CD14-positive monocyte (primary cell): ENCODE measurements at regions not wholly inside any gene's neighbourhood (a gene's known extent, or its start where the extent isn't known, plus 50 kb on each side); places are given as distances from the start of the nearest gene placed in this dataset.

ENCODE experiments used
- DNase-seq, 3 donors: peaks; one replicate each; pipeline ENCODE4 v3.0.0-alpha.2; 2011 to 2022
- H2AFZ ChIP-seq: 2 replicates; pipeline ENCODE4 v1.6.0; 2012; ENCODE audit warnings: mild to moderate bottlenecking, low read depth, low read length, inconsistent platforms; ENCODE audit not compliant: insufficient read depth, poor library complexity, severe bottlenecking
- H3K27ac ChIP-seq, 2 donors: 1 replicate in 1 of 2; 2 replicates in 1 of 2; pipeline ENCODE4 v1.5.1; 2012 to 2013; ENCODE audit warnings: low read length in 2 of 2, control low read depth in 1 of 2, inconsistent platforms in 1 of 2, low read depth in 1 of 2, mild to moderate bottlenecking in 1 of 2
- H3K27me3 ChIP-seq, 2 donors: one replicate each; pipeline versions ENCODE4 v1.6.0 to v1.6.1; 2011 to 2013; ENCODE audit warnings: low read length in 2 of 2; ENCODE audit not compliant: control insufficient read depth in 2 of 2, insufficient read depth in 2 of 2
- H3K36me3 ChIP-seq, 2 donors: replicated peaks in 1 of 2; 1 replicate in 1 of 2; 2 replicates in 1 of 2; pipeline versions ENCODE4 v1.5.1 to v1.6.1; 2012 to 2013; ENCODE audit warnings: low read length in 2 of 2, control low read depth in 1 of 2, inconsistent platforms in 1 of 2, mild to moderate bottlenecking in 1 of 2; ENCODE audit not compliant: insufficient read depth in 2 of 2, control insufficient read depth in 1 of 2
- H3K4me1 ChIP-seq, 2 donors: 1 replicate in 1 of 2; 2 replicates in 1 of 2; pipeline versions ENCODE4 v1.5.1 to v1.6.1; 2012 to 2013; ENCODE audit warnings: low read length in 2 of 2, control low read depth in 1 of 2, inconsistent platforms in 1 of 2, mild to moderate bottlenecking in 1 of 2, moderate library complexity in 1 of 2; ENCODE audit not compliant: insufficient read depth in 2 of 2, control insufficient read depth in 1 of 2
- H3K4me2 ChIP-seq: replicated peaks from 2 replicates; pipeline ENCODE3; 2012; ENCODE audit warnings: low read length, moderate library complexity, mild to moderate bottlenecking; ENCODE audit not compliant: poor library complexity, severe bottlenecking; ENCODE audit errors: extremely low read depth
- H3K4me3 ChIP-seq, 3 experiments: fragments of 200-600 bp in 1 of 3; sonication (generic) in 1 of 3; replicated peaks in 1 of 3; 1 replicate in 2 of 3; 2 replicates in 1 of 3; pipeline ENCODE4 v1.5.1; 2011 to 2013; ENCODE audit warnings: low read length in 3 of 3, mild to moderate bottlenecking in 3 of 3, control low read depth in 2 of 3, low read depth in 2 of 3, inconsistent platforms in 1 of 3, moderate library complexity in 1 of 3
- H3K79me2 ChIP-seq: 2 replicates; pipeline ENCODE4 v1.6.0; 2012; ENCODE audit warnings: mild to moderate bottlenecking, control low read depth, inconsistent platforms, low read length, moderate library complexity; ENCODE audit not compliant: insufficient read depth
- H3K9ac ChIP-seq: 2 replicates; pipeline ENCODE4 v1.6.0; 2017; ENCODE audit warnings: low read length, mild to moderate bottlenecking; ENCODE audit not compliant: insufficient read depth, poor library complexity, severe bottlenecking
- H3K9me3 ChIP-seq, 2 donors: replicated peaks in 1 of 2; 1 replicate in 1 of 2; 2 replicates in 1 of 2; pipeline versions ENCODE4 v1.5.1 to v1.6.1; 2012 to 2013; ENCODE audit warnings: low read length in 2 of 2, control low read depth in 1 of 2; ENCODE audit not compliant: control insufficient read depth in 1 of 2, insufficient read depth in 1 of 2
- H4K20me1 ChIP-seq: 2 replicates; pipeline ENCODE4 v1.6.0; 2012; ENCODE audit warnings: mild to moderate bottlenecking, low read length, control low read depth, moderate library complexity; ENCODE audit not compliant: insufficient read depth
- H3K27ac Mint-ChIP-seq, 7 donors: one replicate each; pipeline ENCODE4 v1.8.0; 2020; ENCODE audit warnings: mild to moderate bottlenecking in 7 of 7, mixed read lengths in 7 of 7, moderate library complexity in 6 of 7, inconsistent platforms in 2 of 7
- H3K27me3 Mint-ChIP-seq, 3 donors: one replicate each; pipeline ENCODE4 v1.8.0; 2021 to 2022; ENCODE audit warnings: low read depth in 3 of 3, mild to moderate bottlenecking in 3 of 3, mixed read lengths in 3 of 3, moderate library complexity in 3 of 3, inconsistent platforms in 1 of 3
- H3K36me3 Mint-ChIP-seq, 2 donors: one replicate each; pipeline ENCODE4 v1.8.0; 2020; ENCODE audit warnings: mixed read lengths in 2 of 2, inconsistent platforms in 1 of 2, mild to moderate bottlenecking in 1 of 2
- H3K4me1 Mint-ChIP-seq: one replicate; pipeline ENCODE4 v1.8.0; 2020; ENCODE audit warnings: mild to moderate bottlenecking, mixed read lengths
- H3K4me3 Mint-ChIP-seq, 2 donors: one replicate each; pipeline ENCODE4 v1.8.0; 2020; ENCODE audit warnings: mild to moderate bottlenecking in 2 of 2, mixed read lengths in 2 of 2, moderate library complexity in 1 of 2
- H3K9me3 Mint-ChIP-seq, 7 donors: one replicate each; pipeline ENCODE4 v1.8.0; 2020 to 2022; ENCODE audit warnings: mixed read lengths in 7 of 7, mild to moderate bottlenecking in 6 of 7, moderate library complexity in 6 of 7, inconsistent platforms in 2 of 7
- WGBS: methylation state at CpG from one replicate; pipeline ENCODE4 v1.1.5; 2013; ENCODE audit warnings: missing lambda C conversion rate; ENCODE audit not compliant: insufficient coverage; 5-methylcytosine and 5-hydroxymethylcytosine counted together
- intact Hi-C, 2 donors: fragments of 100-400 bp; cut with micrococcal nuclease; formaldehyde crosslinking; loops; one replicate each; pipeline versions ENCODE4 v1.15.0 to v1.15.1; 2023
- TF ChIP-seq, protein P1 (sequence below): fragments of 200-600 bp; IDR thresholded peaks from one replicate; pipeline ENCODE4 v1.8.0; 2022; ENCODE audit warnings: antibody characterized with exemption, mild to moderate bottlenecking

DNA sequence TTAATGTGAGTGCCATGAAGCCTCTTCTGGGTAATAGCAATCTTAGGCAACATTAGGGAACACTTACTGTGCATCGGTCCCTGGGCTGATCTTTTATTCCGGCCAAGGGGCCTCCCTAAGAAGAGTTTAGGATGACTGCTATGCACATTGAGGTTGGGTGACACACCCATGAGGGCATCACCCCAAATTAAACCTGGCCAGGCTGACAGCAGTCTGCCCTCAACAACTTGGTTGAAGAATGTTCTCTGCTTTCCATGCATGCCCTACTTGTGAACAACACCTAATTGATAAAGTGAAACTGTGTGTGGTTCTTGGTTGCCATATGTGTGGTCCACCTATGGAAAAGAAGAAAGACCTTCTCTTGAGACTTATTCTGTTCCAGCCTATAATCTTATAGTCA, 1098.0 kb downstream of the BCL11B start:
- no peaks in the 10 kb centered on the region for H3K9me3 ChIP-seq
- H3K4me2 ChIP-seq = no peak overlapping the region
- H3K36me3 ChIP-seq = no peaks in the 10 kb centered on the region
- no peak overlapping the region for H3K9ac ChIP-seq
- H3K27ac Mint-ChIP-seq = no peak overlapping the region
- H3K27me3 ChIP-seq = no peaks in the 10 kb centered on the region
- H4K20me1 ChIP-seq = no peaks in the 10 kb centered on the region
- H3K4me3 ChIP-seq = no peak overlapping the region
- TF ChIP-seq, protein P1, sequence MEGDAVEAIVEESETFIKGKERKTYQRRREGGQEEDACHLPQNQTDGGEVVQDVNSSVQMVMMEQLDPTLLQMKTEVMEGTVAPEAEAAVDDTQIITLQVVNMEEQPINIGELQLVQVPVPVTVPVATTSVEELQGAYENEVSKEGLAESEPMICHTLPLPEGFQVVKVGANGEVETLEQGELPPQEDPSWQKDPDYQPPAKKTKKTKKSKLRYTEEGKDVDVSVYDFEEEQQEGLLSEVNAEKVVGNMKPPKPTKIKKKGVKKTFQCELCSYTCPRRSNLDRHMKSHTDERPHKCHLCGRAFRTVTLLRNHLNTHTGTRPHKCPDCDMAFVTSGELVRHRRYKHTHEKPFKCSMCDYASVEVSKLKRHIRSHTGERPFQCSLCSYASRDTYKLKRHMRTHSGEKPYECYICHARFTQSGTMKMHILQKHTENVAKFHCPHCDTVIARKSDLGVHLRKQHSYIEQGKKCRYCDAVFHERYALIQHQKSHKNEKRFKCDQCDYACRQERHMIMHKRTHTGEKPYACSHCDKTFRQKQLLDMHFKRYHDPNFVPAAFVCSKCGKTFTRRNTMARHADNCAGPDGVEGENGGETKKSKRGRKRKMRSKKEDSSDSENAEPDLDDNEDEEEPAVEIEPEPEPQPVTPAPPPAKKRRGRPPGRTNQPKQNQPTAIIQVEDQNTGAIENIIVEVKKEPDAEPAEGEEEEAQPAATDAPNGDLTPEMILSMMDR = no peak
- H3K4me1 ChIP-seq = no peaks in the 10 kb centered on the region
- intact Hi-C loops = no loop called here
- no peaks in the 10 kb centered on the region for H3K36me3 Mint-ChIP-seq
- H3K4me1 Mint-ChIP-seq = no peaks in the 10 kb centered on the region
- peaks cover 0 to 3% (median 0%) of the 10 kb centered on the region in 7 donors for H3K9me3 Mint-ChIP-seq
- 83% methylated on average over 1 of the region's 2 CpGs for WGBS
- no peak overlapping the region for H3K4me3 Mint-ChIP-seq
- no peak overlapping the region for H2AFZ ChIP-seq
- no peak overlapping the region for H3K27ac ChIP-seq
- H3K79me2 ChIP-seq = no peaks in the 10 kb centered on the region
- DNase-seq = no peak
- H3K27me3 Mint-ChIP-seq = no peaks in the 10 kb centered on the region

DNA sequence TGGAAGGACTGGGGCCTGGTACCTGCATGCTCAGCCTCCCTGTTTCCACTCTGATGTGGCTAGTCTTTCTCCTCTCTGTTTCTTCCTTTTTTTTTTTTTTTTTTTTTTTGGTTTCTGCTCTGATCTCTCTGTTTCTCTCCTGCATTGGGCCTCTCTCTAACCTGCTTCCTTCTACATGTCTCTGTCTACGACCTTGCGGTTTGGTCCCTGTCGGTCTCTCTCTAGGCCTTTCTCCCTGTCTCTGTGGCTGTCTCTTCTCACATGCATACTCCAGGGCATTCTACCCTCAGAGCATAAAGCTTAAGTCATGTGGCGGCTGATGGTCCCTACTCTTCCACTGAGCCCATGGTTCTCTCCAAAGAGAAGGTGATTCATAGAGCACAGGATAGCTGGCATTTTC, 1096.6 kb downstream of the BCL11B start:
- no peak overlapping the region for H3K4me3 ChIP-seq
- H3K27ac Mint-ChIP-seq = no peak overlapping the region
- DNase-seq = no peak

More for the DNA sequence above, 1096.6 kb downstream of the BCL11B start:
- intact Hi-C loops = no loop called here
- Mint-ChIP-seq H3K27me3 (no peaks in the 10 kb centered on the region), H3K36me3 (no peaks in the 10 kb centered on the region), H3K9me3 (peaks cover 0 to 3% (median 0%) of the 10 kb centered on the region in 7 donors), H3K4me3 (no peak overlapping the region), H3K4me1 (no peaks in the 10 kb centered on the region)
- H4K20me1 ChIP-seq = no peaks in the 10 kb centered on the region
- H3K36me3 ChIP-seq = no peaks in the 10 kb centered on the region
- no peaks in the 10 kb centered on the region for H3K79me2 ChIP-seq
- TF ChIP-seq, protein P1 = no peak
- no peaks in the 10 kb centered on the region for H3K9me3 ChIP-seq
- no peak overlapping the region for H3K4me2 ChIP-seq
- no peaks in the 10 kb centered on the region for H3K27me3 ChIP-seq
- H3K4me1 ChIP-seq = no peaks in the 10 kb centered on the region
- no peak overlapping the region for H3K9ac ChIP-seq
- H2AFZ ChIP-seq = no peak overlapping the region
- 94% methylated on average over 3 of the region's 4 CpGs for WGBS
- H3K27ac ChIP-seq = no peak overlapping the region
